ENCODE measurements at regions not wholly inside any gene's neighbourhood (a gene's known extent, or its start where the extent isn't known, plus 50 kb on each side); places are given as distances from the start of the nearest gene placed in this dataset.

DNA sequence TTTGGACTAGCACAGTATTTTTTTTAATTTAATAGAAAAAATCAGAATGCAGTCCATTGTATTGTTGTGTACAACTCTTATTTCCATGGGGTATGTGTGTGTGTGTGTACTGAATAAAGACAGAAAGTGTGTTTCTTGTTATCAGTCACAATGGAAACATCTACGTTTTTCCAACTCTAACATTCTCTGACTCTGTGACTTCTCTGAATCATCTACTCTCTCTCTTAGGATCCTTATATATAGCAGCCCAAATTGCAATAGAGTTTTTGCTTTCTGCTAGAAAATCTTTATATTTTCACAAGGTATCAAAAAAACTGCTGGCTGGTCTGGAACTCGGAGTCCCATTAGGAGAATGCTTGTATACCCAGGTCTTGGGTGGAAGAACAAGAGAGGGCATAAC, 138.9 kb upstream of the ARID2 start:
- no peak for DNase-seq

DNA sequence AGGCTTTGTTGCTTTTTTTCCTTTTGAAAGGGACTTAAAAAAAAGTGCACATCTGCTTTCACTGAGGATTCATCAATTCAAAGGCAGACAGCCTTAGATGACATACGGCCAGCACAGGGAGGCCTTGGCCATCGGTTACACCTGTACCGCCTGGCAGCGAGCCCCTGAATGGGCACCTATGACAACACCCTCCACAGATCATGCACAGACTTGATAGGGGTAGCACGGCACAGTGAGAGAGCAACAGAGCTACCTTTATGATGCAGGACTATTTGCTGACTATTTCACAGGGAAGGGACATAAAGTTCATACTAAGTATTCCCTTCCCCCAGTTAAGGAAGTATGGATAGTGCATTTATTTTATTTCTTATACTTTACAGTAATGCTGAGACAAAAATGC, 137.9 kb upstream of the ARID2 start:
- DNase-seq = no peak

DNA sequence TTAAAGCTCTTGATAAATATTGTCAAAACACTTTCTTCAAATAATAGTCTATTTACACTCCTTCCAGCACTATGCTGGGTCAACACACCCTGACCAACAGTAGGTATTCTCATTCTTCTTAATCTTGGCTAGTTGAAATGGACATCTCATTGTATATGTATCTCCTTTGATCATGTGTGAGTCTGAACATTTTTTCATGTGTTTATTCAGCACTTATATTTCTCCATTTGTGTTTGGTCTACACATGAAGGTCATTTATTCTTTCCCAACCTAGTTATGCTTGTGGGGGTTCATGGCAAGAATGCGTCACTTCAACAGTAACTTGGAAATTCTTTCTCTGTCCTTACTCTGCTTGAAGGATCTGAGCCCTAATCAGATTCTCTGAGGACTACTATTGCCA, 133.1 kb upstream of the ARID2 start:
- no peak for DNase-seq

DNA sequence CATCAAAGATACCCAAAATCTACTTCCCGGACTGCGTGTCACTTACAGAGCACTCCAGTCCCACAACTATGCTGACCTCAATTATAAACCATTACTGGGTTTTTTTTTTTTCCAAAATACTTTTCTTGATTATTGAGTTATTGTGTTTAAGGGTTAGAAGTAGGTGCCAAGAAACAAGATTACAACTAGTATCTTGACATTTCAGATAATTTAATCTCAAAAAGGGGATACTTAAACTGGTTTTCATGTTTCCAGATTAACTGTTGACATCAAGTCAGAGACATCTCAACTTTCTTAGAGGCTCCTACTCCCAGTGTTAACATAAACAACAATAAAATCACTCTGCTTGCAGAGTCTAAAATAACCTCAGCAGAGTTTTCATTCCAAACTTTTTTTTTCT, 131.2 kb upstream of the ARID2 start:
- DNase-seq = no peak

DNA sequence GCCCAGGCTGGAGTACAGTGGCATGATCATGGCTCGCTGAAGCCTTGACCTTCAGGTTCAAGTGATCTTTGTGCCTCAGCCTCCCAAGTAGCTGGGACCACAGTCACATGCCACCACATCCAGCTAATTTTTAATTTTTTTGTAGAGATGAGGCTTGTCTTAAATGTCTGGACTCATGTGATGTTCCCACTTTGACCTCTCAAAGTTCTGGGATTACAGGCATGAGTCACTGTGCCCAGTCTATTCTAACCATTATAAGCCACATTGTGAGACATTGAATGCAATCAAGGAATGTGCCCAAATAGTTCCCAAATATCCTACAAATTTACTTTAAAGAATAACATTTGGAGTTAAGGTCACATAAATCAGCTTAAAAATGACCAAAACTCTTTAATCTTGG, 130.7 kb upstream of the ARID2 start:
- DNase-seq = no peak

DNA sequence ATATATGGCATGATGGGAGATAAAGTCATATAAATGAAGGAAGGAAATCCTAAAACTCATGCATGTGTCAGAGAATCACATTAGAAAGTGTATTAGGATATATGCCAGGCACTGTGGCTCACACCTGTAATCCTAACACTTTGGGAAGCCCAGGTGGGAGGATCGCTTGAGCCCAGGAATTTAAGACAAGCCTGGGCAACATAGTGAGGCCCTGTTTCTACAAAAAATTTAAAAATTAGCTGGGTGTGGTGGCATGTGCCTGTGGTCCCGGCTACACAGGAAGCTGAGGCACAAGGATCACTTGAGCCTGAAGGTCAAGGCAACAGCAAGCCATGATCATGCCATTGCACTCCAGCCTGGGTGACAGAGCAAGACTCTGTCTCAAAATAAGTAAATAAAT, 130.3 kb upstream of the ARID2 start:
- DNase-seq = no peak

DNA sequence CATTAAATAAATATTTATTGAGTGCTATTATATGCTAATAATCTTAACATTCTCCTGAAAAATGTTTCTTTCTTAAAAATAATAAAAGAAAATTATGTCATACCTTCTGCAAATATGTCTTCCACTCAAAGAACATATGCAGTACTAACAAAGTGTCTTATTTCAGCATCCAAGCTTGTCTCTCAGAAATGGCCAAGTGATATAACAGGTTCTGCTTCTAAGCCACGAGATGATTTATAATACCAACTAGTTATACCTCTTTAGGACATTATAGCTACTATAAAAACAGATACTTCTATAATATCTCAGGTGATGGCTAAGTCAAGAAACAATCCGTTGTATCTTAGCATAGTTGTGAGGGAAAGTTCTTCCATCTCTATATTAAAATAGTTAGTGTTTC, 128.1 kb upstream of the ARID2 start:
- DNase-seq = no peak

DNA sequence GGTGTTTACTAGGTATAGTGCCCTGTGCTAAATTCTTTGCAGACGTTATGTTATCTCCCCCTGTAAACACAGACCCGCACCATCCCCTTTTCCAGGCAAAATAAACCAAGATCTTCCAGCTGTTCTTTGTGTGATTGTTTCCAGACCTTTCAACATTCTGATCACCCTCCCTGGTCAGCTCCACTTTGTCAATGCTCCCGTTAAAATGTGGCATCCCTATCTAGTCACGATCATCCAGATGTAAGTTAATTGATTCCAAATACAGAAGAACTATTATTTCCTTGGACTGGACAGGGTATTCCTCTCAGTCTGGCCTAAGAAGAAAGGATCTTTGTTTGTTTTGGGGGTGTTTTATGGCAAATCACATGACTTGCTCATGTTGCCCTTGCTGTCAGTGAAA, 127.6 kb upstream of the ARID2 start:
- DNase-seq = no peak

DNA sequence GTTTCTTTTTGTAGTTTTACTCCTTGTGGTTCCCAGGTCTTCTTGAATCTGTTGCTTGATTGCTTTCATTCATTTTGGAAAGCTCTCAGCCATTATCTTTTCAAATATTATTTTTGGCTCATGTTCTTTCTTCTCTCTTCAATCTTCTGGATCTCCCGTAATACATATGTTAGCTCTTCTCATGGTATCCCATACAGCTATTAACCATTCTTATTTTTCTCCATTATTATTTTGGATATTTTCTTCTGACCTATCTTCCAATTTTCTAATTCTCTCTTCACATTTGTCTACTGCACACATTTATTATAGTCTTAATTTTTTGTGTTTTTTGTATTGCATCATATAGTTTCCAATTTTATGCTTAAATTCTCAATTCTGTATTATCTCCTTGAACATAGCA, 123.9 kb upstream of the ARID2 start:
- no peak for DNase-seq

DNA sequence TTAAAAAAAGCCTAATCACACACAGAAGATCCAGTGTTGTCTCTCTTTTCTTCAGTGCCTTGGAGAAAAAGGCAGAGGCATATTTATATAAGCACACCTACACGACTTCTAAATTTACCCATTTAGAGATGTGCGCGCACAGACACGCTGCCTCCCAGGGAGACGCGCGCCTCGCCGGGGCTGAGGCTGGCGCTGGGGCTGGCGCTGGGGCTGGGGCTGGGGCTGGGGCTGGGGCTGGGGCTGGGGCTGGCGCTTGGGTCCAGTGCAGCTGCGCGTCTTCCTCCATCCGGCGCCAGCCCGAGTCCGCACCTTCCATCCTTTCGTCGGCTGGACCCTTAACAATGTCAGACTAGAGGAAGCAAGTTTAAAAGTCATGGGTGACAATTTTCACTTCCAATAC, 118.4 kb upstream of the ARID2 start:
- no peak for DNase-seq

DNA sequence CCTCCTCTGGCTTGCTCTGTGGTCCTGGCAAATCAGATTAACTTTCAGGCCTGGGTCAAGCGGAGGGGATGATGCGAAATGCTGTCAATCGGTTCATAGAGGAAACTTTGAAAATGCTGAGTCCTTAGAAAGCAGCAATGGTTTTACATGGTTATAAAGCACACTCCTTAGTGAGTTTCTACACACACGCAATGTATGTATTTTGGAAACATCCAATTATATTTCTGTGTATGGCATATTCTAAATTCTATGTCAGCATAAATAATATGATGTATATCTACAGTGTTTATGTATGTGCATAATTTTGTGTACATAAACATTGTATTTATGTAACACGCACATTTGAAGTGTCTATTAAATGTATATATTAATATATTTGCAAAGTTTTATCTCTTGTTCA, 118.0 kb upstream of the ARID2 start:
- no peak for DNase-seq

DNA sequence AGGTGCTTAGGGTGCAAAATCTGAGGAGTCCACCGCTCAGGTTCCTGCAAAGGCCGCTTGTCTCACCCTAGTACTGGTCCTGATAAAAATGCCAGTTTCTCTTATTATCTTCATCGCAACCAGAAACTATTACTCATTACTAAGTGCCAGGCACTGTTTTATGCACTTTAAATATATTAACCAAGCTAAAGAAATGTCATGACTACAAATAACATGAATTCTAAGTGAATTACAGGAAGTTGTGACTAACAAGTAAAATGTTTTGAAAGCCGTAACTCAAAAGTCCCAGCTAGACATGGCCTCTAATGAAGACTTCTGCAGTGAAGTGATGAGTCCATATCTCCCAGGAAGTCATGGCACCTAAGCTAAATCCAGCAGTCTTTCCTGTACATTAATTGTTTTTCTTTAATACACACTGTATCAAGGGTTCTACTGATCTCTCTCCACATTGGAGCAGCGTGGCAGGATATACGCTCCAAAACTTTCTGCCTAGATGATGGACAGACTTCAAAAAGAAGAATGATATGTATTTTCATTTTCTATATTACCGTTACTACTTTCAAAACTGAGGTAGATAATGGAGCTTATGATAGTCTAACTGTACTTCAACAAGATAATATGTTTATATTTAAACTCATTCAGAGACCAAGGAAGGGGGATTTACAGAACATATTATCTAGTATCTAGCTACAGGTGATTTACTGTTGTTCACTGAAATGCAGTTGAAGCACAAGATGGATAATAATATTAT, 117.3 kb upstream of the ARID2 start:
- no peak for DNase-seq

DNA sequence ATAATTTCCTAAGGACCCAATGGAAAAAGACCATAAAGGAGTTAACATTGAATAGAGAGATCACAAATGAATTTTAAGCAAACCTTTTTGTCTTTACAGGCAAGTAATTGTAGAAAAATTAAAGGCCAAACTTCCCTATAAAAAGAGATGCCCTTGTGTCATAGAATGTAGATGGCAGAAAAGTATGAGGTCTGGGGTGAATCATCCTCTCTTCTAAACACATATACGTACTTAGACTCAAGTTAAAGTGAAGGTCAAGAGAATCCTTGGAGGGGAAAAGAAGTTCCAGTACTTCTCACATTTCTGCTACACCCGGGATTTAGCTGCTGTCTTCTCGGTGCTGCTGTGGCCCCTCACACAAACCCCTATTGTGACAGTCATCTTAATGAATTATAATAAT, 116.2 kb upstream of the ARID2 start:
- DNase-seq = no peak

DNA sequence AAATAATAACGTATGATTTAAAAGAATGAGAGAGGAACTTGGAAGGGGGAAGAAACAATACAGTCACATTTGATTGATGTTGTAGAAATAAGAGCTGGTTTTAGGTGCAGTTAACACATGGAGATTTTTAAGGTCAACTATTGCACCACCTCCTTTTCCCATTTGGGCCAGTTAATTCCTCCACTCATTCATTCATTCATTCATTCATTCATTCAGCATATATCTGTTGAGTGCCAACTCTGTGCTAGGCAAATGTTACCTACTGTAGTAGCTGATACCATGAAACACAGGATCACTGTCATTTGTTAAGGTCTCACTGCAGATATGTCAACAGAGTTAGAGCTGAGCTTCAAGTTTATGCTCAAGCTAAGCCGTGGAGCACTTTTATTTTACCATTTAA, 115.7 kb upstream of the ARID2 start:
- no peak for DNase-seq

DNA sequence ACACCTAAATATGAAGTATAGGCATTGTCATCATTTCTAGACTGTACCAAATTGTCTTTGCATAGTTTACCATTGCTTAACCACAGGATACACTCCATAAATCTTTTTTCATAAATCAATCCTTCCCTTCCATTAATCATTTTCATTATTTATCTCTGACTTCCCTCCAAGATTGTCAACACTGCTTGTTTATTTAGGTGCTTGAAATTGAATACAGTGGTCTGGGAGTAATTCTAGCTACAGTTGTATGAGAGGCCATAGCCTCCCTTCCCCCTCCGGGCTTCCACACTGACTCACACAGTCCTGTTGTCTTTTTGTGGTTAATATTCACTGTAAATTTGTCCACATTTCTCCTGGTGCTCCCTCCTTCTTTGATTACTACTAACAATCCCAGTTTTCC, 114.2 kb upstream of the ARID2 start:
- peak; percentile 63 for DNase-seq

DNA sequence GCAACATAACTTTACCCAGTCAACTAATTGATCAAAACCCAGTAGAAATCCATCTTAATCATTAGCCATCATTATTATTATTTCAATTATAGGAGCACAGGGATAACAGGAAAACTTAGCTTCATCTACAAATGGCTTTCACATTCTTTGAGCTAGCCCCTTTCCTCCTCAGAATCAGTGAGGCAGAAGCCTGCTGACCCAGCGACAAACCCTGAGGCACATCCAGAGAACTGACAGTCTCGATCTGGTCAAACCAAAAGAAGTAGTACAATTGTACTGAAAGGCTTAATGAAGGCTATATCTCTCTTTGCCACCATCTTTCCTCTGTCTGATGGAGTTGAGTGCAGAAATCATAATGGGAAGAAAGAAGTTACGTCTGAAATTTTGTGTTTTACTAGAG, 109.8 kb upstream of the ARID2 start:
- no peak for DNase-seq

DNA sequence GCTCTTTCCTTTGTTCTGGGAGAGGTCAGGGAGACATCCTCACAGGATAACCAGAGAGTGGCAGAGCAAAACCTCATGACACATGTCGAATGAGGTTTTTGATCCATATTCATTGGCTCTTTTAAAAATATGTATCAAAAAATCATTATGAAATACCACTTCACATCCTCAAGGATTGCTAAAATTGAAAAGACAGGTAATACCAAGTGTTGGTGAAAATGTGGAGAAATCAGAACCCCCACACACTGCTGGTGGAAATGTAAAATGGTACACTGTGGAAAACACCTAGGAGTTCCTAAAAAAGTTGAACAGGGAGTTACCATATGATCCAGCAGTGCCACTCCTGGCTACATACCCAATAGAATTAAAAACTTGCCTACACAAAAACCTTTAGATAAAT, 107.8 kb upstream of the ARID2 start:
- no peak for DNase-seq

DNA sequence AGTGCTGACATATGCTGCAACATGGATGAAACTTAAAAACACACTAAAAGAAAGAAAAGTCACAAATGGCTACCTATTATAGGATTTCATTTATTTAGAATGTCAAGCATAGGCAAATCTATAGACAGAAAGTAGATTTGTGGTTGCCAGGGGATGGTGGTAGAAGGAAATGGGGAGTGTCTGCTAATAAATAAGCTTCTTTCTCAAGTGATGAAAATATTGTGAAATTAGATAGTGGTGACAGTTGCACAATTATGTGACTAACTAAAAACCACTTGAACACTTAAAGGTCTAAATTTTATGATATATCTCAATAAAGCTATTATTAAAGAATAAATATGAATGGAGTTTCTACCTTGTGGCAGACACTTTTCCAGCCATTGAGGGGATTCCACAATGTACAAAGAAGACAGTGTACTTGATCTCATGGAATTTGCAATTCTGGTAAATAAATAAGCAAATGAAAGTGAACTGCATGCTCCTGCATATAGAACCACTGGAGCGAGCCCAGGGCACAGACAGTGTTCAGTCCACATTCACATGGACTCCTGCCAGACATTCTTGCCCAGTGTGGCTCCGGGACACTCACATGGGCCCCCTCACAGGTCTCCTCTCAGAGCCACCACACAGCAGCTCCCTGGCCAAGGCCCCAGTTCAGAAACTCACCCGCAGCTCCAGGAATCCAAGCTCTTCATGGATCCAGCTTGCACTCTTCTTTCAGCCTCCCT, 107.1 kb upstream of the ARID2 start:
- no peak for DNase-seq

DNA sequence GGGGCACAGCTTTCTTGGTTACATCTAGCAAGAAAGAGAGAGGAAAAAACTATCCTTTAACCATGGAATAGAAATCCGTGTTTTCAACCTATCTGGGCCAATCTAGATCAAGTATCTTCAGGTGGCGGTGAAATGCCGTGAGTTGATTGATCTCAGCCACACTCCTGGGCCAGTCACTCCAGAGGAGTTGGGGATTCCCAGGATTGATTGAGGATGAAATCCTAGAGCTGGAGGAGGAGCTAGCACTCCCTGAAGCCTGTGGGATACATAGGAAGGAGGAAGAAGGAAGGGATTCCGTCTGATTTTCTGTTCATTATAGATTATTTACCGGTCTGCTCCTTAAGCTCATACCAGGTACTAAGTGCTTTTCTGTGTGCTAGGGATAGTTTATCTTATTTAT, 106.3 kb upstream of the ARID2 start:
- no peak for DNase-seq

DNA sequence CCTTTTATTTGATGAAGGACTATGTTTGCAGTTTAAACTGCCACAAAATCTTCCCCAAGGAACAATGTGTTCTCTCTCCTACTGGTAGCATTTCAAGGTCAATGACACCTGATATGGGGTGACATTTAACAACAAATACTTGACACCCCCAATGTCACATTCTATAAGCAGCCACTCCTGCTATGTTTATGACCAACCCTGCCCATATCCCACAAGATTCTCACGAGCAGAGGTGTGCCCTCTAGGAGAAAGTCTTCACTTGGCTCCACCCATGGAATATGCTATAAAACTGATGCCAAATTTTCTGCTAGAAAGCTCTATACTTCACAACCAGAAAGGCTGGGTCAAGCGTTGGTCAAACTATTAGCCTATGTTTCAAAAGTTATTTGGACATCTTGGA, 105.6 kb upstream of the ARID2 start:
- no peak for DNase-seq

DNA sequence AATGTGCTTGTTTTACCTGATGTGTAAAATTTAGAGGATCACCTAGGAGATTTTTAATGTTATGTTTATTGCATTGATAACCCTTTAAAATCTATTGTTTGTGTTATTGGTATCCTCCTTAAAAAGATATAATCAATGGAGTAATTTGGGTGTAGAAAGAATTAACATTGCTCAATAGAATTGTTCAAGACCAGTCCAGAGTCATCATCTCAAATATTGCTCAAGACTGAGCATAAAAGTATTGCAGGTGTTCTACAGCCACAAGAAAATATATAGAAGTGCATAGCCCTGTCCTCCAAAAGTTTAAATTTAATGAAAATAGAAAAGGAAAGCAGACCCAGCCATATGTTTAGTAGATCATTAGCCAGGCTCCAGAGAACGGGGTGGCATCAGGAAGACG, 102.5 kb upstream of the ARID2 start:
- DNase-seq = no peak

DNA sequence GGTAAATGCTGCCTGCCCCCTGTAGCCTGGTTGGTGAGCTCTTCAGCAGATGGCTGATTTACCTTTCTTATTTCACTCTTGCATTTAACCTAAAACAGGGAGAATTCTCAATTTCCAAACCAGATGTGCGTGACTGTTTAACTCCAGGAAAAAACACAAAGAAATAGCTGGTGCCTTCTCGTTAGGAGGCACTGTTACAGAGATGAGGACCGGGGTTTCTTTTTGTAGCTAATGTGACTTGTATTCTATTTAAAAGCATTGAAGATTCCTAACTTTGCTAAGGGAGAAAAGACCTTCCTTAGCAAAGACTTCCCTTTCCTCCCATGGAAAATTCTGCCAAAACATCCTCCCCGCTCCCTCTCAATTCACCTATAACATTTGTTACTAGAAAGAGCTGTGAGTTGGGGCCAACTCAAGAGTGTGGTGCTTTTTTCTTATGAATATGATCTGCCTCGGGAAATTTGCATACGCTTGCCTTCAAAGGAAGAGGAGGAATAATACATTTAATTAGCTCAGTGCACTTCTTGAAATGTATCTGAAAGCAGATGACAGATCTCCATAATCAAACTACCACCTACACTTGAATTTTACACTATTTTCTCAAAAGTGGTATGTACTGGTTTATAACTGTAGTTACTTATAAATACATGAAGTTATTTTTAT, 102.0 kb upstream of the ARID2 start:
- DNase-seq = no peak

DNA sequence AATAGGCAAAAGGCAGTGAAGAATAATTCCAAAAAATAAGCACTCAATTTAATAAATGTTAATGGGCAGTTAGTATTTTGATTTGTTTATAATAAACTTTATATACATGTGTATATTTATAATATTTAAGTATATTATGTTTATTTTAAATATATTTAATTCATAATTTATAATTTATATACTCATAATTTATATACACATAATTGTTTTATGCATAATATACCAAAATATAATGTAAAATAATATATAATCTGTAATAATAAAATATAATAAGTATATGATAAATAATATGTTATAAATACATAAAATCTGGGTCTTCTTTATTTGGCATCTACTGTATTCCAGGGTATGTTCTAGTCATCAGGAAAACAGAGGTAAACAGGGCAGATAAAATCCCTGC, 100.2 kb upstream of the ARID2 start:
- DNase-seq = no peak

DNA sequence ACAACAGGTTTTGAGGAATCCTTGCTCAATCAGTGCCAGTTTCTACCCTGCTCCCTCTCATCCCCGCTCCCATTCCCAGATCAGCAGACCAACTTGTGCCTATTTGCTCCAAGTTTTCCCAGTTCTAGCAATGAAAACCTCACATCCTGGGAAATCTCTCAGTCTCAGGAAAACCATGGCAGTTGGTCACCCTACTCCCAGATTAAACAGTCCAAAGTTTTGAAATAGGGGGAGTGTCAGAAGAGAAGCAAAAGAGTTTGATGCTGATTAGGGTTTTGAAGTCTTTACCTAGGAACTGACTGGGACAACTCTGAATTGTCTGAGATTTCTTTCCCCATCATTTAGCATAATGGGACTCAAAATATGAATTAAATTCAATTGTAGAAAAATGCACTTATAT, 95.8 kb upstream of the ARID2 start:
- DNase-seq = no peak

Measured in SHP77 treated with DMSO at 0.1 percent for 48 hours (cell line).